Suprapubic skin (tissue), 4 donors: ENCODE measurements at regions not wholly inside any gene's neighbourhood (a gene's known extent, or its start where the extent isn't known, plus 50 kb on each side); places are given as distances from the start of the nearest gene placed in this dataset.

Source experiments
- POLR2A ChIP-seq, 2 donors: fragments of 450-650 bp; IDR thresholded peaks; one replicate each; pipeline ENCODE4 v1.6.1; 2017; ENCODE audit warnings: antibody characterized with exemption in 2 of 2, mild to moderate bottlenecking in 2 of 2, moderate library complexity in 2 of 2
- POLR2AphosphoS5 ChIP-seq, 3 donors: sonication (generic); formaldehyde crosslinking; IDR thresholded peaks; one replicate each; pipeline ENCODE4 v1.6.1; 2017; ENCODE audit warnings: antibody characterized with exemption in 3 of 3
- TF ChIP-seq, protein P1 (sequence below), 2 donors: fragments of 200-600 bp in 1 of 2; fragments of 450-650 bp in 1 of 2; sonication (generic) in 1 of 2; IDR thresholded peaks; one replicate each; pipeline ENCODE4 v1.5.1; 2016 to 2019; ENCODE audit warnings: antibody characterized with exemption in 2 of 2, mild to moderate bottlenecking in 1 of 2, moderate library complexity in 1 of 2

DNA sequence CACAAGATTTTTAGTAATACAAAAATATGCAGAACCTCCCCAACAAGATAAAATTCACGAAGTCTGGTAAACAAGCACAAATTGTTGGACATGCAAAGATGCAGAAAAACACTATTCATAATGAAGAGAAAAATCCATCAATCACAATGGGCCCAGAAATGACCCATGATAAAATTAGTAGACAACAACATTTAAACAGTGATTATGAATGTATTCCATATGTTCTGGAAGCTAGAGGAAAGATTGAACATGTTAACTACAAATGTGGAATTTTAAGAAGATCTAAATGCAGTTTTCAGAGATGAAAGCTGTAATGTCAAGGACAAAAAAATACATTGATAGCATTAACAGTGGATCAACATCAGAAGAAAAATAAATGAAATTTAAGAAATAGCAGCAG is 243.3 kb upstream of the LINC00305 start:
- TF ChIP-seq, protein P1, sequence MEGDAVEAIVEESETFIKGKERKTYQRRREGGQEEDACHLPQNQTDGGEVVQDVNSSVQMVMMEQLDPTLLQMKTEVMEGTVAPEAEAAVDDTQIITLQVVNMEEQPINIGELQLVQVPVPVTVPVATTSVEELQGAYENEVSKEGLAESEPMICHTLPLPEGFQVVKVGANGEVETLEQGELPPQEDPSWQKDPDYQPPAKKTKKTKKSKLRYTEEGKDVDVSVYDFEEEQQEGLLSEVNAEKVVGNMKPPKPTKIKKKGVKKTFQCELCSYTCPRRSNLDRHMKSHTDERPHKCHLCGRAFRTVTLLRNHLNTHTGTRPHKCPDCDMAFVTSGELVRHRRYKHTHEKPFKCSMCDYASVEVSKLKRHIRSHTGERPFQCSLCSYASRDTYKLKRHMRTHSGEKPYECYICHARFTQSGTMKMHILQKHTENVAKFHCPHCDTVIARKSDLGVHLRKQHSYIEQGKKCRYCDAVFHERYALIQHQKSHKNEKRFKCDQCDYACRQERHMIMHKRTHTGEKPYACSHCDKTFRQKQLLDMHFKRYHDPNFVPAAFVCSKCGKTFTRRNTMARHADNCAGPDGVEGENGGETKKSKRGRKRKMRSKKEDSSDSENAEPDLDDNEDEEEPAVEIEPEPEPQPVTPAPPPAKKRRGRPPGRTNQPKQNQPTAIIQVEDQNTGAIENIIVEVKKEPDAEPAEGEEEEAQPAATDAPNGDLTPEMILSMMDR (IDR thresholded peaks at IDR 0.05): no peak
- no peak for TF ChIP-seq POLR2A (IDR thresholded peaks at IDR 0.05)
- no peak for TF ChIP-seq POLR2AphosphoS5 (IDR thresholded peaks at IDR 0.05)
